ENCODE measurements at regions not wholly inside any gene's neighbourhood (a gene's known extent, or its start where the extent isn't known, plus 50 kb on each side); places are given as distances from the start of the nearest gene placed in this dataset.

DNA sequence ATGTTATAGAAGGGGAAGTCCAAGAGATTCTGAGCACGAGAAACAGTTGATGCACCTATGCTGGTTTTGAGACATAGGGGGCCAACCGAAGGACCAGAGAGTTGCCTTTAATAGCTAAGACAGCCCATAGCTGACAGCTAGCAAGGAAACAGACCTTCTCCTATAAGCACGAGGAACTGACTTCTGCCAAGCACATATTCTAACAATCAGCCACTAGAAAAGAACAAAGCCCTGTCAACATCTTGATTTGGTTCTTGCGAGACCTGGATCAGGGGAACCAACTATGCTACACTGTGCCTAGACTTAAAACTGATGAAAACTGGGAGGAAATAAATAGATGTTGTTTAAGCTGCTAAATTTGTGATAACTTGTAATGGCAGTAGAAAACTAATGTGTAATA, 785.6 kb downstream of the TMTC2 start:
- H3K27me3 ChIP-seq (ENCODE audit: insufficient read depth, low read length, poor library complexity): no peaks in the 10 kb centered on the region
- H3K9me3 ChIP-seq (ENCODE audit: insufficient read depth, low read length, severe bottlenecking): peaks cover 3% of the 10 kb centered on the region
- no peaks in the 10 kb centered on the region for H3K36me3 ChIP-seq (ENCODE audit: insufficient read depth, low read length)
- DNase-seq: no peak
- no peak overlapping the region for H3K27ac ChIP-seq (ENCODE audit: low read length)
- no peak overlapping the region for H3K4me2 ChIP-seq (ENCODE audit: insufficient read depth, low read length)
- no peaks in the 10 kb centered on the region for H3K4me1 ChIP-seq (ENCODE audit: insufficient read depth, low read length)
- ATAC-seq (ENCODE audit: insufficient read depth, low read depth): no peak
- H3K79me2 ChIP-seq (ENCODE audit: insufficient read depth, low read length): no peaks in the 10 kb centered on the region
- TF ChIP-seq CTCF (IDR thresholded peaks at IDR 0.05; ENCODE audit: borderline replicate concordance, extremely low read depth, low read length, poor library complexity, severe bottlenecking) (no peak), EZH2 (IDR thresholded peaks at IDR 0.05; ENCODE audit: borderline replicate concordance, low read depth, low read length, severe bottlenecking) (no peak)
- H4K20me1 ChIP-seq (ENCODE audit: insufficient read depth, low read length): no peaks in the 10 kb centered on the region
- H3K4me3 ChIP-seq (ENCODE audit: low read depth in 1 of 2, low read length in 2 of 2): no peak overlapping the region
- H3K9ac ChIP-seq (ENCODE audit: low read depth, low read length): no peak overlapping the region
- H2AFZ ChIP-seq (ENCODE audit: low read depth, low read length): no peak overlapping the region

GRCh38 chr12:83471341-83471740, 784.6 kb downstream of the TMTC2 start:
- Histone ChIP-seq H3K4me3 (ENCODE audit: low read depth in 1 of 2, low read length in 2 of 2) (no peak overlapping the region), H4K20me1 (ENCODE audit: insufficient read depth, low read length) (no peaks in the 10 kb centered on the region), H3K27me3 (ENCODE audit: insufficient read depth, low read length, poor library complexity) (no peaks in the 10 kb centered on the region), H3K4me2 (ENCODE audit: insufficient read depth, low read length) (no peak overlapping the region), H2AFZ (ENCODE audit: low read depth, low read length) (no peak overlapping the region), H3K9ac (ENCODE audit: low read depth, low read length) (no peak overlapping the region), H3K27ac (ENCODE audit: low read length) (no peak overlapping the region), H3K79me2 (ENCODE audit: insufficient read depth, low read length) (no peaks in the 10 kb centered on the region), H3K36me3 (ENCODE audit: insufficient read depth, low read length) (no peaks in the 10 kb centered on the region), H3K4me1 (ENCODE audit: insufficient read depth, low read length) (no peaks in the 10 kb centered on the region), H3K9me3 (ENCODE audit: insufficient read depth, low read length, severe bottlenecking) (peaks cover 3% of the 10 kb centered on the region)
- ATAC-seq (ENCODE audit: insufficient read depth, low read depth) (no peak), DNase-seq (no peak)
- TF ChIP-seq CTCF (IDR thresholded peaks at IDR 0.05; ENCODE audit: borderline replicate concordance, extremely low read depth, low read length, poor library complexity, severe bottlenecking) (no peak), EZH2 (IDR thresholded peaks at IDR 0.05; ENCODE audit: borderline replicate concordance, low read depth, low read length, severe bottlenecking) (no peak)

GRCh38 chr12:83470749-83471148, 784.0 kb downstream of the TMTC2 start:
- Histone ChIP-seq H3K79me2 (ENCODE audit: insufficient read depth, low read length) (no peaks in the 10 kb centered on the region), H3K4me3 (ENCODE audit: low read depth in 1 of 2, low read length in 2 of 2) (no peak overlapping the region), H3K27me3 (ENCODE audit: insufficient read depth, low read length, poor library complexity) (no peaks in the 10 kb centered on the region), H3K27ac (ENCODE audit: low read length) (no peak overlapping the region), H3K9me3 (ENCODE audit: insufficient read depth, low read length, severe bottlenecking) (peaks cover 3% of the 10 kb centered on the region), H3K4me1 (ENCODE audit: insufficient read depth, low read length) (no peaks in the 10 kb centered on the region), H4K20me1 (ENCODE audit: insufficient read depth, low read length) (no peaks in the 10 kb centered on the region), H3K4me2 (ENCODE audit: insufficient read depth, low read length) (no peak overlapping the region), H3K36me3 (ENCODE audit: insufficient read depth, low read length) (no peaks in the 10 kb centered on the region), H2AFZ (ENCODE audit: low read depth, low read length) (no peak overlapping the region), H3K9ac (ENCODE audit: low read depth, low read length) (no peak overlapping the region)
- TF ChIP-seq EZH2 (IDR thresholded peaks at IDR 0.05; ENCODE audit: borderline replicate concordance, low read depth, low read length, severe bottlenecking): no peak
- TF ChIP-seq CTCF (IDR thresholded peaks at IDR 0.05; ENCODE audit: borderline replicate concordance, extremely low read depth, low read length, poor library complexity, severe bottlenecking): no peak
- DNase-seq: no peak
- ATAC-seq (ENCODE audit: insufficient read depth, low read depth): no peak

Measured in DND-41 (cell line).